HepG2 (cell line): ENCODE measurements at regions not wholly inside any gene's neighbourhood (a gene's known extent, or its start where the extent isn't known, plus 50 kb on each side); places are given as distances from the start of the nearest gene placed in this dataset.

Experiments used
- ATAC-seq: fragments of 200-7000 bp; cut with Tn5 transposase; 3 replicates; pipeline ENCODE4 v1.9.1; 2020; ENCODE audit warnings: mild to moderate bottlenecking, moderate library complexity
- BruUV-seq: library from RNA; stranded (reverse); fragments of 400-500 nt; replicated peaks from 2 replicates; lab custom pipeline; 2021; lab: Mats Ljungman, UMichigan
- CTCF ChIA-PET: fragments of 300-600 bp; formaldehyde crosslinking; extraction: SDS; loops from one replicate; lab custom pipeline; 2021; ENCODE audit warnings: low total read pairs, inconsistent platforms, low intra/inter-chr PET ratio; lab: Yijun Ruan, JAX
- POLR2A ChIA-PET: fragments of 350-600 bp; sonication (Branson Sonifier 250); formaldehyde crosslinking; loops from one replicate; lab custom pipeline; 2020; ENCODE audit warnings: antibody characterized with exemption, inconsistent platforms; lab: Yijun Ruan, JAX
- DNase-seq: peaks from one replicate; pipeline ENCODE4 v3.0.0-alpha.2; 2015; ENCODE audit warnings: low spot score
- FAIRE-seq: peaks from 3 replicates; lab custom pipeline; 2011; peaks lifted over from hg19 to GRCh38; lab: Jason Lieb, UNC
- H2AFZ ChIP-seq: one replicate; pipeline ENCODE4 v1.6.1; 2011; ENCODE audit warnings: low read length, inconsistent platforms
- H3K27ac ChIP-seq: fragments of 300-600 bp; 3 replicates; pipeline ENCODE4 v1.8.0; 2011; ENCODE audit warnings: mixed run types, mild to moderate bottlenecking, mixed read lengths, low read length, inconsistent platforms; ENCODE audit not compliant: insufficient read depth; ENCODE audit errors: extremely low read length
- H3K27me3 ChIP-seq, 2 experiments: fragments of 200-600 bp in 1 of 2; 2 replicates in 1 of 2; 3 replicates in 1 of 2; pipeline versions ENCODE4 v1.6.0 to v1.8.0; 2011; ENCODE audit warnings: low read length in 2 of 2, mild to moderate bottlenecking in 2 of 2, moderate library complexity in 2 of 2, inconsistent platforms in 1 of 2; ENCODE audit not compliant: insufficient read depth in 2 of 2, control insufficient read depth in 1 of 2
- H3K36me3 ChIP-seq, 2 experiments: fragments of 200-600 bp in 1 of 2; replicated peaks in 1 of 2; 2 replicates in 1 of 2; 3 replicates in 1 of 2; pipeline versions ENCODE4 v1.5.1 to v1.8.0; 2011; ENCODE audit warnings: low read length in 2 of 2, inconsistent platforms in 1 of 2; ENCODE audit not compliant: insufficient read depth in 2 of 2, control insufficient read depth in 1 of 2
- H3K4me1 ChIP-seq: 2 replicates; pipeline ENCODE4 v1.5.1; 2012; ENCODE audit warnings: low read length, inconsistent platforms; ENCODE audit not compliant: insufficient read depth
- H3K4me2 ChIP-seq: 2 replicates; pipeline ENCODE4 v1.6.0; 2011; ENCODE audit warnings: low read depth, low read length, inconsistent platforms
- H3K4me3 ChIP-seq, 3 experiments: fragments of 200-600 bp in 1 of 3; sonication (generic), shearing (Covaris generic) in 1 of 3; replicated peaks in 1 of 3; 2 replicates each; pipeline ENCODE4 v1.5.1; 2011 to 2016; ENCODE audit warnings: low read length in 3 of 3, inconsistent platforms in 2 of 3, low read depth in 2 of 3, mild to moderate bottlenecking in 2 of 3, control low read depth in 1 of 3, mixed read lengths in 1 of 3; ENCODE audit not compliant: insufficient read depth in 1 of 3
- H3K79me2 ChIP-seq: one replicate; pipeline ENCODE4 v1.6.1; 2011; ENCODE audit warnings: low read length, inconsistent platforms; ENCODE audit not compliant: insufficient read depth
- H3K9ac ChIP-seq: 2 replicates; pipeline ENCODE4 v1.6.0; 2011; ENCODE audit warnings: mild to moderate bottlenecking, low read depth, low read length, inconsistent platforms; ENCODE audit not compliant: insufficient read depth
- H3K9me3 ChIP-seq: 2 replicates; pipeline ENCODE4 v1.5.1; 2012; ENCODE audit warnings: mild to moderate bottlenecking, low read length
- H4K20me1 ChIP-seq: 2 replicates; pipeline ENCODE4 v1.6.0; 2011; ENCODE audit warnings: inconsistent platforms, mild to moderate bottlenecking, low read length, moderate library complexity; ENCODE audit not compliant: insufficient read depth
- FLYWCH1 ChIP-seq: sonication (generic); formaldehyde crosslinking; IDR thresholded peaks from 2 replicates; pipeline ENCODE4 v1.8.1; 2023; ENCODE audit warnings: mild to moderate bottlenecking, missing genetic modification reagents
- THAP7 ChIP-seq: sonication (generic); formaldehyde crosslinking; IDR thresholded peaks from 2 replicates; pipeline ENCODE4 v1.8.1; 2023; ENCODE audit warnings: mild to moderate bottlenecking, missing genetic modification reagents
- TOPORS ChIP-seq: sonication (generic); formaldehyde crosslinking; IDR thresholded peaks from 2 replicates; pipeline ENCODE4 v1.8.0; 2023; ENCODE audit warnings: mild to moderate bottlenecking, missing genetic modification reagents
- ZBTB1 ChIP-seq: sonication (generic); formaldehyde crosslinking; IDR thresholded peaks from 2 replicates; pipeline ENCODE4 v1.4.0; 2020; ENCODE audit warnings: missing genetic modification reagents, borderline replicate concordance
- ZNF136 ChIP-seq: sonication (generic); formaldehyde crosslinking; IDR thresholded peaks from 2 replicates; pipeline ENCODE4 v1.8.1; 2022; ENCODE audit warnings: low read depth, mild to moderate bottlenecking, moderate library complexity, missing genetic modification reagents
- ZNF609 ChIP-seq: sonication (generic); formaldehyde crosslinking; IDR thresholded peaks from 2 replicates; pipeline ENCODE4 v1.4.0; 2020; ENCODE audit warnings: mild to moderate bottlenecking, missing genetic modification reagents, borderline replicate concordance
- ZNF660 ChIP-seq: sonication (generic); formaldehyde crosslinking; IDR thresholded peaks from 2 replicates; pipeline ENCODE4 v1.5.1; 2020; ENCODE audit warnings: mild to moderate bottlenecking, low read depth, missing genetic modification reagents, borderline replicate concordance
- WGBS: methylation state at CpG from one replicate; pipeline ENCODE4 v1.1.6; 2017; ENCODE audit warnings: low lambda C conversion rate; 5-methylcytosine and 5-hydroxymethylcytosine counted together
- in situ Hi-C: cut with HindIII; loops from 2 replicates; pipeline ENCODE4 v1.10.0; 2017; ENCODE audit warnings: low pct_unique_long_range_greater_than_20kb; ENCODE audit not compliant: extremely low pct_ligation_motif_present
- intact Hi-C: fragments of 100-400 bp; cut with micrococcal nuclease; formaldehyde crosslinking; loops from one replicate; pipeline ENCODE4 v1.10.0; 2022; ENCODE audit not compliant: unreplicated experiment

- no peaks in the 10 kb centered on the region for H4K20me1 ChIP-seq
- WGBS, result 35% methylated on average over 4 of the region's 4 CpGs
- H3K27ac ChIP-seq, result no peak overlapping the region
- H3K79me2 ChIP-seq, result no peaks in the 10 kb centered on the region
- no peak overlapping the region for H3K9ac ChIP-seq
- no peak overlapping the region for H2AFZ ChIP-seq
- H3K36me3 ChIP-seq, result no peaks in the 10 kb centered on the region
- FAIRE-seq (no peak), DNase-seq (no peak), ATAC-seq (no peak)
- no peak overlapping the region for H3K4me2 ChIP-seq
- TF ChIP-seq ZNF660 (CRISPR knock-in tag), result no peak
- no peak for TF ChIP-seq ZBTB1 (CRISPR knock-in tag)
- TF ChIP-seq FLYWCH1 (CRISPR knock-in tag), result no peak
- no peak for TF ChIP-seq TOPORS (CRISPR knock-in tag)
- TF ChIP-seq ZNF136 (CRISPR knock-in tag), result no peak
- TF ChIP-seq ZNF609 (CRISPR knock-in tag), result no peak
- no peak for TF ChIP-seq THAP7
- no peaks in the 10 kb centered on the region for H3K4me1 ChIP-seq
- in situ Hi-C loops, result no loop called here
- H3K27me3 ChIP-seq, result 0 out of 5 replicates have a peak, but pooled peaks cover 0 to 4% of the 10 kb centered on the region in 2 experiments
- intact Hi-C loops, result no loop called here
- BruUV-seq, result no TSS peak
- CTCF ChIA-PET, result no interaction called here
- no peak overlapping the region for H3K4me3 ChIP-seq
- POLR2A ChIA-PET, result no interaction called here
- no peaks in the 10 kb centered on the region for H3K9me3 ChIP-seq
Measured at GRCh38 chr10:113427236-113427735, 125.6 kb upstream of the HABP2 start.
